HepG2 (cell line): ENCODE measurements at regions not wholly inside any gene's neighbourhood (a gene's known extent, or its start where the extent isn't known, plus 50 kb on each side); places are given as distances from the start of the nearest gene placed in this dataset.

ENCODE experiments used
- HNF4A ChIP-seq: sonication (generic); formaldehyde crosslinking; IDR thresholded peaks from 2 replicates; pipeline ENCODE4 v1.4.0; 2020; ENCODE audit warnings: missing genetic modification reagents
- POLR2A ChIP-seq, 2 experiments: IDR thresholded peaks; 2 replicates each; pipeline ENCODE4 v1.6.1; 2011; ENCODE audit warnings: low read depth in 2 of 2, low read length in 2 of 2, mild to moderate bottlenecking in 1 of 2, moderate library complexity in 1 of 2; ENCODE audit not compliant: insufficient read depth in 1 of 2
- SKI ChIP-seq: fragments of 450-650 bp; IDR thresholded peaks from one replicate; pipeline ENCODE4 v1.6.1; 2018; ENCODE audit warnings: mild to moderate bottlenecking; ENCODE audit not compliant: partially characterized antibody
- TAF1 ChIP-seq: sonication (generic); formaldehyde crosslinking; IDR thresholded peaks from 2 replicates; pipeline ENCODE4 v1.4.0; 2020; ENCODE audit warnings: missing genetic modification reagents
- ZBTB20 ChIP-seq: sonication (generic); formaldehyde crosslinking; IDR thresholded peaks from 2 replicates; pipeline ENCODE4 v1.8.1; 2023; ENCODE audit warnings: missing genetic modification reagents, low read depth, mild to moderate bottlenecking, borderline replicate concordance
- ZNF256 ChIP-seq: sonication (generic); formaldehyde crosslinking; conservative IDR thresholded peaks from 2 replicates; pipeline ENCODE4 v1.4.0; 2020; ENCODE audit warnings: missing genetic modification reagents
- ZNF275 ChIP-seq: sonication (generic); formaldehyde crosslinking; IDR thresholded peaks from 2 replicates; pipeline ENCODE4 v1.8.0; 2022; ENCODE audit warnings: missing genetic modification reagents, mild to moderate bottlenecking, inconsistent platforms, borderline replicate concordance
- ZNF512B ChIP-seq: sonication (generic); formaldehyde crosslinking; IDR thresholded peaks from 2 replicates; pipeline ENCODE4 v1.5.1; 2020; ENCODE audit warnings: missing genetic modification reagents, mild to moderate bottlenecking, borderline replicate concordance
- ZNF672 ChIP-seq: sonication (generic); formaldehyde crosslinking; IDR thresholded peaks from 2 replicates; pipeline ENCODE4 v1.8.1; 2022; ENCODE audit warnings: missing genetic modification reagents
- TF ChIP-seq, protein P1 (sequence below): sonication (generic); formaldehyde crosslinking; IDR thresholded peaks from 2 replicates; pipeline ENCODE4 v1.4.0; 2020; ENCODE audit warnings: missing genetic modification reagents
- TF ChIP-seq, protein P2 (sequence below): sonication (generic); formaldehyde crosslinking; IDR thresholded peaks from 2 replicates; pipeline ENCODE4 v1.8.0; 2022; ENCODE audit warnings: missing genetic modification reagents, low read depth, mild to moderate bottlenecking, borderline replicate concordance

- no peak for TF ChIP-seq ZNF256 (CRISPR knock-in tag)
- TF ChIP-seq, protein P1, sequence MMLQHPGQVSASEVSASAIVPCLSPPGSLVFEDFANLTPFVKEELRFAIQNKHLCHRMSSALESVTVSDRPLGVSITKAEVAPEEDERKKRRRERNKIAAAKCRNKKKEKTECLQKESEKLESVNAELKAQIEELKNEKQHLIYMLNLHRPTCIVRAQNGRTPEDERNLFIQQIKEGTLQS (CRISPR knock-in tag), result no peak
- no peak for TF ChIP-seq ZNF275
- TF ChIP-seq TAF1 (CRISPR knock-in tag), result no peak
- no peak for TF ChIP-seq ZNF672
- TF ChIP-seq, protein P2, sequence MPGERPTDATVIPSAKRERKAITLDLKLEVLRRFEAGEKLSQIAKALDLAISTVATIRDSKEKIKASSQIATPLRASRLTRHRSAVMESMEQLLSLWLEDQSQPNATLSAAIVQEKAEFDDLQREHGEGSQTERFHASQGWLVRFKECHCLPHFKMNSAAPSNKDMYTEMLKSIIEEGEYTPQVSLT (CRISPR knock-in tag), result no peak
- TF ChIP-seq SKI, result no peak
- TF ChIP-seq HNF4A (CRISPR knock-in tag), result no peak
- no peak for TF ChIP-seq ZNF512B (CRISPR knock-in tag)
- no peak for TF ChIP-seq ZBTB20 (CRISPR knock-in tag)
- TF ChIP-seq POLR2A (IDR thresholded peaks at IDR 0.05; ENCODE audit: insufficient read depth in 1 of 2, low read depth in 2 of 2, low read length in 2 of 2), result no peak
These were observed 155.6 kb downstream of the SAMD5 start for GRCh38 chr6:147664092-147664491.
